GM12878 (cell line): ENCODE measurements at regions not wholly inside any gene's neighbourhood (a gene's known extent, or its start where the extent isn't known, plus 50 kb on each side); places are given as distances from the start of the nearest gene placed in this dataset.

ENCODE experiments used
- BCL3 ChIP-seq: IDR thresholded peaks from 2 replicates; pipeline ENCODE4 v1.6.1; 2011; ENCODE audit warnings: borderline replicate concordance, low read depth, mild to moderate bottlenecking, moderate library complexity, low read length; ENCODE audit not compliant: insufficient read depth, poor library complexity, severe bottlenecking
- CHD2 ChIP-seq: IDR thresholded peaks from 2 replicates; pipeline ENCODE4 v1.6.1; 2011; ENCODE audit warnings: low read depth, low read length, improper control_type of control experiment, borderline replicate concordance
- CREB1 ChIP-seq: IDR thresholded peaks from 2 replicates; pipeline ENCODE4 v1.6.1; 2012; ENCODE audit warnings: low read depth, mild to moderate bottlenecking, inconsistent platforms
- CTCF ChIP-seq, 3 experiments: IDR thresholded peaks in 2 of 3; conservative IDR thresholded peaks in 1 of 3; 2 replicates each; pipeline ENCODE4 v1.5.1; 2011; ENCODE audit warnings: low read depth in 3 of 3, low read length in 3 of 3, mild to moderate bottlenecking in 3 of 3, control low read depth in 2 of 3, moderate library complexity in 2 of 3, inconsistent platforms in 1 of 3, mixed read lengths in 1 of 3; ENCODE audit not compliant: control insufficient read depth in 2 of 3, insufficient read depth in 1 of 3; ENCODE audit errors: extremely low read depth in 1 of 3
- E2F4 ChIP-seq: IDR thresholded peaks from 2 replicates; pipeline ENCODE4 v1.6.1; 2012; ENCODE audit warnings: low read depth, low read length, improper control_type of control experiment
- HDGF ChIP-seq: fragments of 450-650 bp; IDR thresholded peaks from 2 replicates; pipeline ENCODE4 v1.6.1; 2016; ENCODE audit warnings: antibody characterized with exemption
- JUNB ChIP-seq: IDR thresholded peaks from 2 replicates; pipeline ENCODE4 v1.6.1; 2016; ENCODE audit warnings: antibody characterized with exemption, mild to moderate bottlenecking
- MAX ChIP-seq: IDR thresholded peaks from 2 replicates; pipeline ENCODE4 v1.6.1; 2012; ENCODE audit warnings: low read depth, low read length, improper control_type of control experiment
- NFIC ChIP-seq: IDR thresholded peaks from 2 replicates; pipeline ENCODE4 v1.6.1; 2012; ENCODE audit warnings: low read depth, mild to moderate bottlenecking, inconsistent platforms, low read length, moderate library complexity
- PKNOX1 ChIP-seq: fragments of 450-650 bp; IDR thresholded peaks from 2 replicates; pipeline ENCODE4 v1.6.1; 2016; ENCODE audit warnings: mild to moderate bottlenecking
- POLR2AphosphoS2 ChIP-seq: IDR thresholded peaks from 2 replicates; pipeline ENCODE4 v1.6.1; 2011; ENCODE audit warnings: low read depth, mild to moderate bottlenecking, low read length, improper control_type of control experiment, moderate library complexity
- POLR2AphosphoS5 ChIP-seq: IDR thresholded peaks from 2 replicates; pipeline ENCODE4 v1.6.1; 2011; ENCODE audit warnings: mild to moderate bottlenecking, low read length, inconsistent platforms
- RBBP5 ChIP-seq: fragments of 200-600 bp; sonication (generic); conservative IDR thresholded peaks from 2 replicates; pipeline ENCODE4 v1.6.1; 2016
- RUNX3 ChIP-seq: IDR thresholded peaks from 2 replicates; pipeline ENCODE4 v1.6.1; 2012; ENCODE audit warnings: low read length, inconsistent platforms

GRCh38 chr2:183260527-183260926, 136.3 kb downstream of the NUP35 start:
- TF ChIP-seq RBBP5 (no peak), PKNOX1 (no peak), HDGF (no peak), CREB1 (no peak), E2F4 (no peak), CHD2 (no peak), NFIC (no peak), POLR2AphosphoS5 (no peak), JUNB (no peak), CTCF (IDR thresholded peaks at IDR 0.05 in 2 of 3, conservative IDR thresholded peaks at IDR 0.05 in 1 of 3; ENCODE audit: control insufficient read depth in 2 of 3, extremely low read depth in 1 of 3, insufficient read depth in 1 of 3, low read depth in 3 of 3, low read length in 3 of 3) (no peak), POLR2AphosphoS2 (no peak), MAX (no peak), BCL3 (no peak), RUNX3 (no peak)
